ENCODE measurements at regions not wholly inside any gene's neighbourhood (a gene's known extent, or its start where the extent isn't known, plus 50 kb on each side); places are given as distances from the start of the nearest gene placed in this dataset.

- Histone ChIP-seq H2AFZ (ENCODE audit: low read length) (no peak overlapping the region; the same call in 1 of the 2 replicates), H3K4me3 (ENCODE audit: low read length, poor library complexity, severe bottlenecking) (no peak overlapping the region), H3K27me3 (ENCODE audit: insufficient read depth, low read length, poor library complexity, severe bottlenecking) (no peaks in the 10 kb centered on the region), H3K9ac (ENCODE audit: low read depth, low read length, poor library complexity, severe bottlenecking) (no peak overlapping the region), H3F3A (ENCODE audit: low read depth) (no peaks in the 10 kb centered on the region), H3K4me1 (ENCODE audit: insufficient read depth, low read length, poor library complexity, severe bottlenecking) (no peaks in the 10 kb centered on the region), H3K9me3 (ENCODE audit: insufficient read depth, low read depth, low read length) (no peaks in the 10 kb centered on the region), H3K36me3 (ENCODE audit: insufficient read depth, low read length) (no peaks in the 10 kb centered on the region), H4K20me1 (ENCODE audit: insufficient read depth, low read length, poor library complexity, severe bottlenecking) (no peaks in the 10 kb centered on the region), H3K79me2 (ENCODE audit: insufficient read depth, low read length) (no peaks in the 10 kb centered on the region), H3K4me2 (ENCODE audit: low read depth, low read length, poor library complexity, severe bottlenecking) (no peak overlapping the region), H3K9me2 (replicated peaks; ENCODE audit: low read depth, low read length) (no peaks in the 10 kb centered on the region)
- TF ChIP-seq EZH2phosphoT487 (IDR thresholded peaks at IDR 0.05; ENCODE audit: borderline replicate concordance), result no peak
- TF ChIP-seq CTCF (conservative IDR thresholded peaks at IDR 0.05; ENCODE audit: low read length), result no peak
Observed at GRCh38 chr2:156116113-156116512, 216.4 kb downstream of the NR4A2 start.

- Histone ChIP-seq H3K4me3 (ENCODE audit: low read length, poor library complexity, severe bottlenecking) (no peak overlapping the region), H3K27me3 (ENCODE audit: insufficient read depth, low read length, poor library complexity, severe bottlenecking) (no peaks in the 10 kb centered on the region), H4K20me1 (ENCODE audit: insufficient read depth, low read length, poor library complexity, severe bottlenecking) (no peaks in the 10 kb centered on the region), H3K4me1 (ENCODE audit: insufficient read depth, low read length, poor library complexity, severe bottlenecking) (no peaks in the 10 kb centered on the region), H3K36me3 (ENCODE audit: insufficient read depth, low read length) (no peaks in the 10 kb centered on the region), H3K9ac (ENCODE audit: low read depth, low read length, poor library complexity, severe bottlenecking) (no peak overlapping the region), H3K79me2 (ENCODE audit: insufficient read depth, low read length) (no peaks in the 10 kb centered on the region), H2AFZ (ENCODE audit: low read length) (no peak overlapping the region), H3K4me2 (ENCODE audit: low read depth, low read length, poor library complexity, severe bottlenecking) (no peak overlapping the region), H3K9me2 (replicated peaks; ENCODE audit: low read depth, low read length) (no peaks in the 10 kb centered on the region), H3K9me3 (ENCODE audit: insufficient read depth, low read depth, low read length) (no peaks in the 10 kb centered on the region), H3F3A (ENCODE audit: low read depth) (no peaks in the 10 kb centered on the region)
- no peak for TF ChIP-seq CTCF (conservative IDR thresholded peaks at IDR 0.05; ENCODE audit: low read length)
- TF ChIP-seq EZH2phosphoT487 (IDR thresholded peaks at IDR 0.05; ENCODE audit: borderline replicate concordance), result no peak
Observed at GRCh38 chr2:156115338-156115737, 217.2 kb downstream of the NR4A2 start.

- H3F3A ChIP-seq (ENCODE audit: low read depth), result no peaks in the 10 kb centered on the region
- H3K27me3 ChIP-seq (ENCODE audit: insufficient read depth, low read length, poor library complexity, severe bottlenecking), result no peaks in the 10 kb centered on the region
- no peak overlapping the region for H2AFZ ChIP-seq (ENCODE audit: low read length)
- H4K20me1 ChIP-seq (ENCODE audit: insufficient read depth, low read length, poor library complexity, severe bottlenecking), result no peaks in the 10 kb centered on the region
- H3K4me1 ChIP-seq (ENCODE audit: insufficient read depth, low read length, poor library complexity, severe bottlenecking), result no peaks in the 10 kb centered on the region
- H3K9me2 ChIP-seq (replicated peaks; ENCODE audit: low read depth, low read length), result no peaks in the 10 kb centered on the region
- no peaks in the 10 kb centered on the region for H3K36me3 ChIP-seq (ENCODE audit: insufficient read depth, low read length)
- H3K9ac ChIP-seq (ENCODE audit: low read depth, low read length, poor library complexity, severe bottlenecking), result no peak overlapping the region
- H3K9me3 ChIP-seq (ENCODE audit: insufficient read depth, low read depth, low read length), result no peaks in the 10 kb centered on the region
- TF ChIP-seq CTCF (conservative IDR thresholded peaks at IDR 0.05; ENCODE audit: low read length) (no peak), EZH2phosphoT487 (IDR thresholded peaks at IDR 0.05; ENCODE audit: borderline replicate concordance) (no peak)
- no peak overlapping the region for H3K4me2 ChIP-seq (ENCODE audit: low read depth, low read length, poor library complexity, severe bottlenecking)
- no peak overlapping the region for H3K4me3 ChIP-seq (ENCODE audit: low read length, poor library complexity, severe bottlenecking)
- no peaks in the 10 kb centered on the region for H3K79me2 ChIP-seq (ENCODE audit: insufficient read depth, low read length)
Observed at GRCh38 chr2:156112323-156112722, 220.2 kb downstream of the NR4A2 start.
